NCI-H1436 (cell line): ENCODE measurements at regions not wholly inside any gene's neighbourhood (a gene's known extent, or its start where the extent isn't known, plus 50 kb on each side); places are given as distances from the start of the nearest gene placed in this dataset.

Experiments
- DNase-seq: peaks from one replicate; lab custom pipeline; 2025; lab: John Stamatoyannopoulos, UW

GRCh38 chr3:83894223-83894622 is 1064.6 kb upstream of the CADM2 start:
- no peak for DNase-seq

DNA sequence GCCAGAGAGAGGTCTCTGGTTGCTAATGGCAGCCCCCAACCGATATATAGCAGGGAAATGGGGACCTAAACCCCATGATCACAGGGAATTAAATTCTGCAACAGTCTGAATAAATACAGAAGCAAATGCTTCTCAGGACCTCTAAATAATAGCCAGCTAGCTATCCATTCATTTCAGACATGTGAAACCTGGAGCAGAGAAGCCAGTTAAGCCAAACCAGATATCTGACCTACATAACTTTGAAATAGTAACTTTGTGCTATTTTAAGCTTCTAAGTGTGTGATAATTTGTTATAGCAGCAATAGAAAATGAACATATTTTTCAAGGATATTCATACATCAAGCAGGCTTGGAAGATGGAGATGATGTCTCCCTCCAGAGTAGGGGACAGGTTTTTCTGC is 1062.9 kb upstream of the CADM2 start:
- no peak for DNase-seq

DNA sequence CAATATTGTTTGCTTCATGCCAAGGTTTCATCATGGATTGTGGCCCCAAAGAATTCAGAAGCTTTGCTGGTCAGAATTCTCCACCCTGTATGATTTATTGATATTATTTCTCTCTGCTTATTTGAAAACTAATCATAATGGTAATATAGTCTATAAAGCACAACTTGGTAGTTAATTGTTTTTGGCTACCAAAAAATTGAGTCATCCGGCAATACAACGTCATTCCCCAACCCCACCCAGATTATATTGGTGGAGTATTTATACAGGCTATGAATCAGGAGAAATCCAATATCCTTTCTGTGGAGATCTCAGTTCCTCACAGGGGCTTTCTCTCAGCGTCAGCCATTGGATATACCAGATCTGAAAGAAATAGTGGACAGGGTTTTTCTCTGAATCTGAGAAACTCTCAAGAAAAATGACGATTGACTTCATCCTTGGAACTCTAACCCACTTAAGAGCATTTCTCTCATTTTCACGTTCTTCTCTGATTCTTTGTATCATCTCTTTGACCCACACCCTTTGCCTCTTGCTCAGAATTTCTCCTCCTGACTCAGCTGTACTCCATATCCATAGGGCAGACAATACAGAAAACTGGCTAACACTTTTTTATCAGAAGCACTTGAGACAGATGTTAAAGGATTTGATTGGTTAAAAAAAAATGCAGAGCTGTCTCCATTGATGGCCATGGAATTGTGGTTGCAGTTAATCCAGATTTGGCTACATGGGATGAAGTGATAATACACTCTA is 1055.8 kb upstream of the CADM2 start:
- DNase-seq = no peak

- DNase-seq = no peak
Measured at GRCh38 chr3:83913381-83913780, 1045.4 kb upstream of the CADM2 start.

DNA sequence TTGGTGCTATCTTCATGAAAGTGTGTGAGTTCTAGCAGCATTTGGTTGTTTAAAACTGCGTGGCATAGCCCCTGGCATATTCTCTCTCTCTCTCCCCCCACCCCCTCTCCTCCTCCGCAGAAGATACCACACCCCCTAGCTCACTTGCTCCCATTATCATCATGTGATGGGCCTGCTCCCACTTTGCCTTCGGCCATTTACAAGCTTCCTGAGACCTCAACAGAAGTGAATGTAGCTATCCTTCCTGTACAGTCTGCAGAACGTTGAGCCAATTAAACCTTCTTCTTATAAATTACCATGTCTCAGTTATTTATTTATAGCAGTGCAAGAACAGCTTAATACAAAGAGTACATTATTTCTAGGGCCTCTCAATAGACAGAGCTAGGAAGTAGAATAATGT is 1032.5 kb upstream of the CADM2 start:
- no peak for DNase-seq

GRCh38 chr3:83928391-83928790 is 1030.4 kb upstream of the CADM2 start:
- no peak for DNase-seq

GRCh38 chr3:83928903-83929302 is 1029.9 kb upstream of the CADM2 start:
- DNase-seq = no peak

GRCh38 chr3:83934192-83935021 is 1024.4 kb upstream of the CADM2 start:
- DNase-seq = no peak

GRCh38 chr3:83938491-83938890 is 1020.3 kb upstream of the CADM2 start:
- DNase-seq = no peak

GRCh38 chr3:83941990-83942745 is 1016.6 kb upstream of the CADM2 start:
- no peak for DNase-seq

GRCh38 chr3:83946049-83946448 is 1012.7 kb upstream of the CADM2 start:
- DNase-seq = no peak

- DNase-seq = no peak
Measured at GRCh38 chr3:83946554-83946953, 1012.2 kb upstream of the CADM2 start.

DNA sequence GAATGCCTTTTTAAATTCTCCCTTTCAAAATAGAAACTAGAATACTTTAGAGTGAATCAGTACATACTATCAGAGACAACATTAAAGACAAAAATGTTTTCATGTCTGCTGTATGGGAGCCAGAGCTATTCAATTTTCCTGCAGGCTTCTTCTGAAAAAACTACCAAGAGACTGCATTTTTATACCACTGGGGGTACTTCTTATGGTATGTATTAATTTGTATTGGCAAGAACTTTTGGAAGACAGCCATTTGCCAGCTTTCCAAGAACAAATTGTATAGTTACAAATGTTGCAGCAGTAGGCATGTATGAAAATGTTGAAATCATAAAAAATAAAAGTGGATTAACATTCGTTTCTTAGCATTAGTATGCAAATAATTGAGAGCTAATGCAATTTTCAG is 1010.0 kb upstream of the CADM2 start:
- DNase-seq = no peak

DNA sequence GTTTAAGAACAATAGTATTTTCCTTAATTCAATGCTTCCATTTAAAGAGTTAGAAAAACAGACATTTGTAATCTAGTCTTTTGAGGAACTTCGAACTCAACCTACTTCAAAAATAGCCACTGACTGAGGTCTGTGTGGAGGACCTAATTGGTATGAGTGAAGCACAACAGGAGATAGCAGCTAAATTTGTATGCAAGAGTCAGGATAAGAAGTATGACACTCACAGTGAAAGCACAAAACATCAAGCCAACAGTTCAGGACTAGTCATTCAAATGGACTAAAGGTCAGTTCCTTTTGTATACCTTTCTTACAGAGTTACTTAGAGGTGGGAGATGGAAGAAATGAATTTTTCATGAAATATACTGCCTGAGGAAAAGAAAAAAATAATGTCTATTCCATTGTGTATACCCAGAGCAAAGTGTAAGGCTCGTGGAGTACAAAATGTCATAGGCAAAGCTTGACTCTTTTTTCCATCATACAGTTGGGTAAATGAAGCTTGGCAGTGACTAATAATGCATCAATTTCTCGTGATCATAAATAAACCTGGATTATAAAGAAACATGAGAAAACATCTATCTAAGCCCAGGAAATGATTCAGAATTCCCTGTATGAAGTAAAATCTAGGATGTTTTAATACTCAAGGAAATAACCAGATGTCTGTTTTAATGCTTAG is 1005.2 kb upstream of the CADM2 start:
- DNase-seq = no peak

GRCh38 chr3:83956431-83956830 is 1002.4 kb upstream of the CADM2 start:
- no peak for DNase-seq

DNA sequence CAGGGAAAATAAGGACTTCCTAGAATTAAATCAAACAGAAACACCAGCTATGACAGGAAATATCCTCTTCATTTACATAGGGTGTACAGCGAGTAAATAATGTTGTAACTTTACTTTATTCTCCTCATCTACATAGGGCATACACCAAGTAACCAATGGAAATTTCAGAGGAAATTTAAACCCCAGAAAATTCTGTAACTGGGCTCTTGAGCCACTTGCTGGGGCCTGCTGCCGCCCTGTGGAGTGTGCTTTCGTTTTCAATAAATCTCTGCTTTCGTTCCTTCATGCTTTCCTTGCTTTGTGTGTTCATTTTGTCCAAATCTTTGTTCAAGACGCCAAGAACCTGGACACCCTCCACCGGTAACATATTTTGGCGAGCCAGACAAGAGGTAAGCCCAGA is 990.4 kb upstream of the CADM2 start:
- no peak for DNase-seq

DNA sequence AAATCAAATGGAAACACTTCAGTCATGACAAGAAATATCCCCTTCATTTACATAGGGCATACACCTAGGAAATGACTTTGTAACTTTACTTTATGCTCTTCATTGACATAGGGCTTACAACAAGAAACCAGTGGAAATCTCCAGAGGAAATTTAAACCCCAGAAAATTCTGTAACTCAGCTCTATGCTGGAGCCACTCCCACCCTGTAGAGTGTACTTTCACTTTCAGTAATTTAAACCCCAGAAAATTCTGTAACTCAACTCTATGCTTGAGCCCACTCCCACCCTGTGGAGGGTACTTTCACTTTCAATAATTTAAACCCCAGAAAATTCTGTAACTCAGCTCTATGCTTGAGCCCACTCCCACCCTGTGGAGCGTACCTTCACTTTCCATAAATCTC is 987.1 kb upstream of the CADM2 start:
- no peak for DNase-seq

- no peak for DNase-seq
Measured at GRCh38 chr3:84008623-84009022, 950.2 kb upstream of the CADM2 start.

DNA sequence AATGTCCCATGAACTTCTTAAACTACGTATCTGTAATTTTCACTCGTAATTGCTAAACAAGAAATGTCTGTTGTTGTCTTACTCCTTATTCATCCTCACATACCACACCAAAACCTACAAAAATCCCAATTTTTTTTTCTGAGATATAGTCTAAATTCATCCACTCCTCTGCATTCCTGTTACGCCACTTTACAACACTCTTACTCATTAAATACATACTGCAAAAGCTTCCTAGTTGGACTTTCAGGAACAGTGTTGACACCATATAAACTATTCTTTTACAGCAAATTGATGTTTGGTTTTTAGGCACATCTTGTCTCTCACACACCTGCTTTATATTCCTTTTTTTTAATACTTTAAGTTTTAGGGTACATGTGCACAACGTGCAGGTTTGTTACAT is 934.9 kb upstream of the CADM2 start:
- no peak for DNase-seq

- no peak for DNase-seq
Measured at GRCh38 chr3:84039099-84039498, 919.7 kb upstream of the CADM2 start.

DNA sequence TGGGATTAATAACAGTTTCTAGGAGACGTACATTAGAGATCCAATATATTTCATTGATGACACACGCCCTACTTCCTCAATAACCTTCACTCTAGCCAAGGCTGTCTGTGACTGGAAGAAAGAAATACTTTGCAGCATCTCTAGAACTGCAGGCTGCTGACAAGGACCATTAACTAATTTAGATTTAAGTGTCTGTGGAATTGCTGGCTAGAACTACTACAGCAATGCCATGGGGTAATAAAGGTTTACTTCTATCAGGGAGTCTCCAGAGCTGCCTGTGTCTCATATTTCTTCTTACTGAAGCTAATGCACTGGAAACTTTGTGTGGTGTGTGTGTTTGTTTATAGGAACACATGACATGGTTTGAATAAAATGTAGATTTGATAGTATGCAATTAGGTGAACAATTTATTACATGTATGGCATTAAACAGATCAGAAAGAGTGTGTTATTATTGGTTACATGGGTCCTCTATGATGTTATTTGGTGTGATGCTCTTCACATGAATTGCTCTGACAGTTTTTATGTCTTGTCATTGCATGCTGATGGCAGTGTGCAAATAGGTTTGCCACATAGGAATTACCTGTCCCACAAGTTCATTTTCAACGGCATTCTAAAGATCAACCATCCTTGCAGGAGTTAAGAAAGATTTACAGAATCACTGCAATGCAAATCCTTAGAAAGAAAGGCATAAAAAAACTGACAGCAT is 916.2 kb upstream of the CADM2 start:
- no peak for DNase-seq

DNA sequence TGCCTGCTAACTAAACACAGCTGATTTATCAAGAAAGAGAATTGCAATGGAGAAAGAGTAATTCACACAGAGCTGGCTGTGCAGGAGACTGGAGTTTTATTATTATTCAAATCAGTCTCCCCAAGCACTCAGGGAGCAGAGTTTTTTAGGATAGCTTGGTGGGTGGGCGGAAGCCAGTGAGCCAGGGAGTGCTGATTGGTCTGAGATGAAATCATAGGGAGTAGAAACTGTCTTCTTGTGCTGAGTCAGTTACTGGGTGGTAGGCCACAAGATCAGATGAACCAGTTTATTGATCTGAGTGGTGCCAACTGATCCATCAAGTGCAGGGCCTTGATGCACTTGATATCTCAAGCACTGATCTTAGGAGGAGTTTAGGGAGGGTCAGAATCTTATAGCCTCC is 891.9 kb upstream of the CADM2 start:
- DNase-seq = no peak
